ENCODE measurements at regions not wholly inside any gene's neighbourhood (a gene's known extent, or its start where the extent isn't known, plus 50 kb on each side); places are given as distances from the start of the nearest gene placed in this dataset.

DNA sequence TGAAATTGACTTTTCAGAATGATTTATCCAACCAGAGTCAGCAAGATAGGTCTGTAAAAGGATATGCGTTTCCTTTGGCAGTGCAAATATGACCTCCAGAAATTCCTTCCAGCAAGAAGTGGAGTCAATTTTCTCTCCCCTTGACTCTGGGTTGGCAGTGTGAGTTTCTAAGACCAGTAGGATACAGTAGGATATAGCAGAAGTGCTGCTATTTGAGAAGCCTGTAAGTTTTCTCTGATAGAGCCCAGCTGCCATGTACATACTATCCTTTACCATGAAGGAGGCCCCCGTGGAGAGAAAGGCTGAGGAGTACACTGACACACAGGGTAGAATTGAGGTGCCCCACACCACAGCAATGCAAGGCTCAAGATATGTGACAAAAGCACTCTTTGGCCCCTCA, 409.1 kb upstream of the PDZRN3 start:
- Histone ChIP-seq H3K27me3 (no peaks in the 10 kb centered on the region), H3K36me3 (no peaks in the 10 kb centered on the region), H3K27ac (no peak overlapping the region), H3K4me3 (no peak overlapping the region), H3K4me1 (no peaks in the 10 kb centered on the region), H3K9me3 (no peaks in the 10 kb centered on the region)
- intact Hi-C loops (cut with DNase I; ENCODE audit: low total_unique reads), result no loop called here
- WGBS, 5 donors, result 40 to 76% (median 54%) methylated on average over 2 of the region's 2 CpGs
- TF ChIP-seq POLR2A (IDR thresholded peaks at IDR 0.05) (no peak), POLR2AphosphoS5 (IDR thresholded peaks at IDR 0.05) (no peak), EP300 (IDR thresholded peaks at IDR 0.05) (no peak)
- TF ChIP-seq, protein P1, sequence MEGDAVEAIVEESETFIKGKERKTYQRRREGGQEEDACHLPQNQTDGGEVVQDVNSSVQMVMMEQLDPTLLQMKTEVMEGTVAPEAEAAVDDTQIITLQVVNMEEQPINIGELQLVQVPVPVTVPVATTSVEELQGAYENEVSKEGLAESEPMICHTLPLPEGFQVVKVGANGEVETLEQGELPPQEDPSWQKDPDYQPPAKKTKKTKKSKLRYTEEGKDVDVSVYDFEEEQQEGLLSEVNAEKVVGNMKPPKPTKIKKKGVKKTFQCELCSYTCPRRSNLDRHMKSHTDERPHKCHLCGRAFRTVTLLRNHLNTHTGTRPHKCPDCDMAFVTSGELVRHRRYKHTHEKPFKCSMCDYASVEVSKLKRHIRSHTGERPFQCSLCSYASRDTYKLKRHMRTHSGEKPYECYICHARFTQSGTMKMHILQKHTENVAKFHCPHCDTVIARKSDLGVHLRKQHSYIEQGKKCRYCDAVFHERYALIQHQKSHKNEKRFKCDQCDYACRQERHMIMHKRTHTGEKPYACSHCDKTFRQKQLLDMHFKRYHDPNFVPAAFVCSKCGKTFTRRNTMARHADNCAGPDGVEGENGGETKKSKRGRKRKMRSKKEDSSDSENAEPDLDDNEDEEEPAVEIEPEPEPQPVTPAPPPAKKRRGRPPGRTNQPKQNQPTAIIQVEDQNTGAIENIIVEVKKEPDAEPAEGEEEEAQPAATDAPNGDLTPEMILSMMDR (IDR thresholded peaks at IDR 0.05), result no peak
- no peak for DNase-seq

DNA sequence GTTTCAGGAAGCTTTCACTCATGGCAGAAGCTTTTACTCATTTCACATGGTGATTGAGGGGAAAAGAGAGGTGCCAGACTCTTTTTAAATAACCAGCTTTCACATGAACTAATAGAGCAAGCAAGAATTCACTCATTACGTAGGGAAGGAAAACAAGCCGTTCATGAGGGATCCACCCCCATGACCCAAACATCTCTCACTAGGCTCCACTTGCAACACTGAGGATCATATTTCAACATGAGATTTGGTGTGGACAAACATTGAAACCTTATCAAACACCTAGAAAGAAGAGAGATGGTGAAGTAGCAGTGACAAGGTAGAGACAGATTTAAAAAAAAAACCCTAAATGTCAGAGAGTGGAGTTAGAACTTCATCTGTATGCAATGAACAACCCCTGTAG, 408.6 kb upstream of the PDZRN3 start:
- Histone ChIP-seq H3K36me3 (no peaks in the 10 kb centered on the region), H3K4me1 (no peaks in the 10 kb centered on the region), H3K9me3 (no peaks in the 10 kb centered on the region), H3K27ac (no peak overlapping the region), H3K4me3 (no peak overlapping the region), H3K27me3 (no peaks in the 10 kb centered on the region)
- 27 to 65% (median 36%) methylated on average over 2 of the region's 2 CpGs for WGBS, 5 donors
- DNase-seq, result no peak
- no peak for TF ChIP-seq POLR2AphosphoS5 (IDR thresholded peaks at IDR 0.05)
- TF ChIP-seq EP300 (IDR thresholded peaks at IDR 0.05), result no peak
- TF ChIP-seq, protein P1 (IDR thresholded peaks at IDR 0.05), result no peak
- TF ChIP-seq POLR2A (IDR thresholded peaks at IDR 0.05), result no peak
- intact Hi-C loops (cut with DNase I; ENCODE audit: low total_unique reads), result no loop called here

GRCh38 chr3:74027121-74027520, 402.4 kb upstream of the PDZRN3 start:
- TF ChIP-seq POLR2A (IDR thresholded peaks at IDR 0.05) (no peak), POLR2AphosphoS5 (IDR thresholded peaks at IDR 0.05) (no peak), EP300 (IDR thresholded peaks at IDR 0.05) (no peak)
- TF ChIP-seq, protein P1 (IDR thresholded peaks at IDR 0.05), result no peak
- Histone ChIP-seq H3K4me3 (no peak overlapping the region), H3K9me3 (no peaks in the 10 kb centered on the region), H3K36me3 (no peaks in the 10 kb centered on the region), H3K4me1 (no peaks in the 10 kb centered on the region), H3K27ac (no peak overlapping the region), H3K27me3 (no peaks in the 10 kb centered on the region)
- DNase-seq, result peak in 1 of 2 donors; percentile 15
- WGBS, 5 donors, result 67 to 76% (median 72%) methylated on average over 7 of the region's 7 CpGs
- intact Hi-C loops (cut with DNase I; ENCODE audit: low total_unique reads), result no loop called here

GRCh38 chr3:74023395-74023794, 398.7 kb upstream of the PDZRN3 start:
- H3K9me3 ChIP-seq, result no peaks in the 10 kb centered on the region
- H3K4me3 ChIP-seq, result no peak overlapping the region
- no peaks in the 10 kb centered on the region for H3K4me1 ChIP-seq
- intact Hi-C loops (cut with DNase I; ENCODE audit: low total_unique reads), result no loop called here
- no peak for DNase-seq
- H3K27ac ChIP-seq, result no peak overlapping the region
- WGBS, 5 donors, result 23 to 62% (median 44%) methylated on average over 2 of the region's 2 CpGs
- TF ChIP-seq EP300 (IDR thresholded peaks at IDR 0.05) (no peak), POLR2AphosphoS5 (IDR thresholded peaks at IDR 0.05) (no peak), POLR2A (IDR thresholded peaks at IDR 0.05) (no peak)
- TF ChIP-seq, protein P1 (IDR thresholded peaks at IDR 0.05), result no peak
- no peaks in the 10 kb centered on the region for H3K36me3 ChIP-seq
- H3K27me3 ChIP-seq, result no peaks in the 10 kb centered on the region

All from stomach (tissue), 8 donors.